ENCODE measurements at regions not wholly inside any gene's neighbourhood (a gene's known extent, or its start where the extent isn't known, plus 50 kb on each side); places are given as distances from the start of the nearest gene placed in this dataset.

DNA sequence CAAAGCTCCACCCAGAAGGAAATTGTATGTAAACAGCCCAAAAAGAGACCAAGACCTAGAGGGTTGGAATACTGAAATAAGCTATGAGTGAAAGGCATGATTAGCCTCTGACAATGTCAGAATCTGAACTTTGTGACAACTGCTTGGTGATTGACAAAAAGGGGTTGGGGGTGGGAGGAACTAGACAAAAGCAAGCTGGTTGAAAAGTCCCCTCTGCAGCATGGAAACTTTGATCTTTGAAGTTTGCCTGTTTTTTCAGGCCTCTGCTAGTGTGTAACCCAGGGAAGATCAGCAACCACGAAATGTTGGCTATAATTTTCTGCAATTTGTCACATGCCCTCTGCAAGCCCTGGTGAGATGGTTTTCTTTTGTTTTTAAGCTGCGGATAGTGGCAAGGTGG lies 104.8 kb upstream of the SLC25A13 start:
- H3K36me3 ChIP-seq (replicated peaks; ENCODE audit: insufficient read depth, low read depth): no peaks in the 10 kb centered on the region
- no peaks in the 10 kb centered on the region for H3K79me2 ChIP-seq
- TF ChIP-seq EZH2 (IDR thresholded peaks at IDR 0.05; ENCODE audit: borderline replicate concordance): no peak
- TF ChIP-seq EZH2phosphoT487 (IDR thresholded peaks at IDR 0.05; ENCODE audit: low read depth, severe bottlenecking, unreplicated experiment): no peak
- no peaks in the 10 kb centered on the region for H3K4me1 ChIP-seq (ENCODE audit: insufficient read depth)
- no peak overlapping the region for H3K27ac ChIP-seq
- WGBS (ENCODE audit: low lambda C conversion rate, missing lambda C conversion rate): 85% methylated on average over 2 of the region's 2 CpGs
- H2AFZ ChIP-seq: no peak overlapping the region
- H3K9me2 ChIP-seq (replicated peaks; ENCODE audit: insufficient read depth): no peaks in the 10 kb centered on the region
- DNase-seq (ENCODE audit: low spot score): no peak
- H3K9me3 ChIP-seq (ENCODE audit: low read depth): no peaks in the 10 kb centered on the region
- H3K4me3 ChIP-seq: no peak overlapping the region
- no peak overlapping the region for H3K4me2 ChIP-seq
- no peaks in the 10 kb centered on the region for H4K20me1 ChIP-seq (ENCODE audit: insufficient read depth, poor library complexity, severe bottlenecking)
- H3K27me3 ChIP-seq: peaks cover 5% of the 10 kb centered on the region

DNA sequence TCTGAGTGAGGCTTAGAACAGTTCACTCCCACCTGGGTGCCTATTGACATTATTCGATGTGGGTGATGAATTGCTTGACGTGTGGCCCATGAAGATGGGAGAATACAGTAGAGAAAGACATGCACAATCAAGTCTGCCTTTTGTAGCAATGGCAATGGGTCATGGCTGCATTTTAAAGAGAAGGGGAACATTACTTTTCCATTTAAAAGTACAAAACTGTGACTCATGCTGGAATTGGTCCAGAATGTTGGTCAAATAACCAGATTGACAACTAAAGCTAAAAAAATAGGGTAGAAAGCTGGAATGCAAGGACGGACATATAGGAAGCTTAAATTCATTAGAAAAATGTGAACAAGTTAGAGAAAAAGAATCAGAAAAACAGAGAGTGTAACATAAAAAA lies 104.1 kb upstream of the SLC25A13 start:
- WGBS (ENCODE audit: low lambda C conversion rate, missing lambda C conversion rate): 91% methylated on average over 3 of the region's 3 CpGs
- H3K27me3 ChIP-seq: peaks cover 5% of the 10 kb centered on the region
- H3K36me3 ChIP-seq (replicated peaks; ENCODE audit: insufficient read depth, low read depth): no peaks in the 10 kb centered on the region
- no peak for DNase-seq (ENCODE audit: low spot score)
- H3K9me3 ChIP-seq (ENCODE audit: low read depth): no peaks in the 10 kb centered on the region
- no peak overlapping the region for H3K27ac ChIP-seq
- H3K4me3 ChIP-seq: no peak overlapping the region
- H2AFZ ChIP-seq: no peak overlapping the region
- TF ChIP-seq, protein P1, sequence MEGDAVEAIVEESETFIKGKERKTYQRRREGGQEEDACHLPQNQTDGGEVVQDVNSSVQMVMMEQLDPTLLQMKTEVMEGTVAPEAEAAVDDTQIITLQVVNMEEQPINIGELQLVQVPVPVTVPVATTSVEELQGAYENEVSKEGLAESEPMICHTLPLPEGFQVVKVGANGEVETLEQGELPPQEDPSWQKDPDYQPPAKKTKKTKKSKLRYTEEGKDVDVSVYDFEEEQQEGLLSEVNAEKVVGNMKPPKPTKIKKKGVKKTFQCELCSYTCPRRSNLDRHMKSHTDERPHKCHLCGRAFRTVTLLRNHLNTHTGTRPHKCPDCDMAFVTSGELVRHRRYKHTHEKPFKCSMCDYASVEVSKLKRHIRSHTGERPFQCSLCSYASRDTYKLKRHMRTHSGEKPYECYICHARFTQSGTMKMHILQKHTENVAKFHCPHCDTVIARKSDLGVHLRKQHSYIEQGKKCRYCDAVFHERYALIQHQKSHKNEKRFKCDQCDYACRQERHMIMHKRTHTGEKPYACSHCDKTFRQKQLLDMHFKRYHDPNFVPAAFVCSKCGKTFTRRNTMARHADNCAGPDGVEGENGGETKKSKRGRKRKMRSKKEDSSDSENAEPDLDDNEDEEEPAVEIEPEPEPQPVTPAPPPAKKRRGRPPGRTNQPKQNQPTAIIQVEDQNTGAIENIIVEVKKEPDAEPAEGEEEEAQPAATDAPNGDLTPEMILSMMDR (IDR thresholded peaks at IDR 0.05; ENCODE audit: poor library complexity): no peak
- TF ChIP-seq EZH2phosphoT487 (IDR thresholded peaks at IDR 0.05; ENCODE audit: low read depth, severe bottlenecking, unreplicated experiment) (no peak), EZH2 (IDR thresholded peaks at IDR 0.05; ENCODE audit: borderline replicate concordance) (no peak)
- no peaks in the 10 kb centered on the region for H3K4me1 ChIP-seq (ENCODE audit: insufficient read depth)
- no peaks in the 10 kb centered on the region for H4K20me1 ChIP-seq (ENCODE audit: insufficient read depth, poor library complexity, severe bottlenecking)
- no peaks in the 10 kb centered on the region for H3K9me2 ChIP-seq (replicated peaks; ENCODE audit: insufficient read depth)
- H3K4me2 ChIP-seq: no peak overlapping the region
- no peaks in the 10 kb centered on the region for H3K79me2 ChIP-seq

DNA sequence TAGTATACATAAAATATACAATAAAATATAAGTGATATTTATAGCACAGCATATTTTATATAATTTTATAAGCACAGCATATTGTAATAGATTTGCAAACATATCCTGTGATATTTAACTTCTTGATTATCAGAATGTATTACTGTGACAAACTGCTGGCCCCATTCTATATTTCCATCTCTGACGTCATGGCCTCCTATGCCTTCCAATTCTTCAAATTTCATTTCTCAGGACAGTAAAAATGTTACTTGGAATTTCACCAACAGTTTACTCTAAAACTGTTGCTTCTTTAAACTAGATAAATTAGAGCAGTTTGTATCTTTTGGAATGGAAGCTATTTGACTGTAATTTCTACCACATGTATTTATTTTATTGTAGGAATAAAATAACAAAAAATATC lies 102.5 kb upstream of the SLC25A13 start:
- TF ChIP-seq EZH2 (IDR thresholded peaks at IDR 0.05; ENCODE audit: borderline replicate concordance): no peak
- TF ChIP-seq, protein P1 (IDR thresholded peaks at IDR 0.05; ENCODE audit: poor library complexity): no peak
- no peak for TF ChIP-seq EZH2phosphoT487 (IDR thresholded peaks at IDR 0.05; ENCODE audit: low read depth, severe bottlenecking, unreplicated experiment)
- Histone ChIP-seq H3K4me2 (no peak overlapping the region), H3K27me3 (no peaks in the 10 kb centered on the region), H3K4me3 (no peak overlapping the region), H4K20me1 (ENCODE audit: insufficient read depth, poor library complexity, severe bottlenecking) (no peaks in the 10 kb centered on the region), H3K9me3 (ENCODE audit: low read depth) (no peaks in the 10 kb centered on the region), H3K79me2 (no peaks in the 10 kb centered on the region), H3K4me1 (ENCODE audit: insufficient read depth) (no peaks in the 10 kb centered on the region), H3K27ac (no peak overlapping the region), H3K36me3 (replicated peaks; ENCODE audit: insufficient read depth, low read depth) (no peaks in the 10 kb centered on the region), H3K9me2 (replicated peaks; ENCODE audit: insufficient read depth) (no peaks in the 10 kb centered on the region), H2AFZ (no peak overlapping the region)
- no peak for DNase-seq (ENCODE audit: low spot score)
- WGBS (ENCODE audit: low lambda C conversion rate, missing lambda C conversion rate): 71% methylated on average over 1 of the region's 1 CpG

DNA sequence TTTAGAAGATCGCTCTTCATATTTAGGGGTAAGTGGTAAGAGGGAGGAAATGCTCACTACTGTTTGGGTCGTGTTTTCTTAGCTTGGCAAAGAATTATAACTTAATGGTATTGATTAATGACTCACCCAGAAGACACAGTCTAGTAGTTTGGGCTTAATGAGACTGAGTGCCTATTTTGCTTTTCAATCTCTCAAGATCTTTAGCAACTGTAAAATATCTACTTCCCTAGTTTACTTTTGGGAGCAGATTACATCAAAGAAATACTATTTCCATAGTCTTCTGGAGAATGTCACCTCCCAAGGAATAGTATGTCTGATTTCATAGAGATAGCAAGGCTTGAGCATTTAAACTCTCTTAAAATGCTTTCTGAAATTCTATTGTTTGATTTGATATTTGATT lies 100.5 kb upstream of the SLC25A13 start:
- Histone ChIP-seq H3K36me3 (replicated peaks; ENCODE audit: insufficient read depth, low read depth) (no peaks in the 10 kb centered on the region), H3K9me2 (replicated peaks; ENCODE audit: insufficient read depth) (no peaks in the 10 kb centered on the region), H3K27ac (no peak overlapping the region), H3K4me1 (ENCODE audit: insufficient read depth) (no peaks in the 10 kb centered on the region), H3K79me2 (no peaks in the 10 kb centered on the region), H3K9me3 (ENCODE audit: low read depth) (no peaks in the 10 kb centered on the region), H4K20me1 (ENCODE audit: insufficient read depth, poor library complexity, severe bottlenecking) (no peaks in the 10 kb centered on the region), H2AFZ (no peak overlapping the region), H3K4me3 (no peak overlapping the region), H3K27me3 (no peaks in the 10 kb centered on the region), H3K4me2 (no peak overlapping the region)
- 62% methylated on average over 2 of the region's 2 CpGs for WGBS (ENCODE audit: low lambda C conversion rate, missing lambda C conversion rate)
- no peak for DNase-seq (ENCODE audit: low spot score)
- TF ChIP-seq, protein P1 (IDR thresholded peaks at IDR 0.05; ENCODE audit: poor library complexity): no peak
- TF ChIP-seq EZH2 (IDR thresholded peaks at IDR 0.05; ENCODE audit: borderline replicate concordance): no peak
- TF ChIP-seq EZH2phosphoT487 (IDR thresholded peaks at IDR 0.05; ENCODE audit: low read depth, severe bottlenecking, unreplicated experiment): no peak
